Testis (tissue), 2 donors: ENCODE measurements at regions not wholly inside any gene's neighbourhood (a gene's known extent, or its start where the extent isn't known, plus 50 kb on each side); places are given as distances from the start of the nearest gene placed in this dataset.
A peak's percentile ranks its signal among the peaks of the same experiment; 100 is the strongest.

Source experiments
- DNase-seq: peaks from one replicate; pipeline ENCODE4 v3.0.0-alpha.2; 2019
- H3K27ac ChIP-seq, 2 donors: fragments of 200-600 bp; sonication (generic); one replicate each; pipeline ENCODE4 v1.5.1; 2019
- H3K27me3 ChIP-seq: fragments of 200-600 bp; sonication (generic); one replicate; pipeline ENCODE4 v1.5.1; 2019
- H3K36me3 ChIP-seq: fragments of 200-600 bp; sonication (generic); one replicate; pipeline ENCODE4 v1.5.1; 2017; ENCODE audit warnings: low read depth; ENCODE audit errors: missing control alignments
- H3K4me1 ChIP-seq: fragments of 200-600 bp; sonication (generic); one replicate; pipeline ENCODE4 v1.5.1; 2019
- H3K4me3 ChIP-seq, 2 donors: fragments of 200-600 bp; sonication (generic); one replicate each; pipeline ENCODE4 v1.5.1; 2017 to 2019
- H3K9me3 ChIP-seq: fragments of 200-600 bp; sonication (generic); one replicate; pipeline ENCODE4 v1.5.1; 2017
- CTCF ChIP-seq, 3 experiments: fragments of 450-650 bp in 2 of 3; fragments of 200-600 bp in 1 of 3; sonication (generic) in 1 of 3; IDR thresholded peaks; one replicate each; pipeline ENCODE4 v1.5.1; 2016 to 2019; ENCODE audit warnings: antibody characterized with exemption in 3 of 3, mild to moderate bottlenecking in 2 of 3, moderate library complexity in 1 of 3
- POLR2A ChIP-seq: fragments of 450-650 bp; IDR thresholded peaks from one replicate; pipeline ENCODE4 v1.6.1; 2017; ENCODE audit warnings: antibody characterized with exemption, mild to moderate bottlenecking, moderate library complexity
- WGBS, 2 donors: methylation state at CpG; one replicate each; pipeline ENCODE4 v1.1.5; 2018; 5-methylcytosine and 5-hydroxymethylcytosine counted together
- intact Hi-C: fragments of 100-400 bp; cut with DNase I; formaldehyde crosslinking; loops from one replicate; pipeline ENCODE4 v1.15.1; 2023; ENCODE audit warnings: low total_unique reads

GRCh38 chr10:130817674-130818073 lies 493.8 kb downstream of the TCERG1L start:
- Histone ChIP-seq H3K9me3 (no peaks in the 10 kb centered on the region), H3K36me3 (no peaks in the 10 kb centered on the region), H3K27ac (no peak overlapping the region), H3K27me3 (no peaks in the 10 kb centered on the region), H3K4me1 (no peaks in the 10 kb centered on the region), H3K4me3 (no peak overlapping the region)
- TF ChIP-seq CTCF (IDR thresholded peaks at IDR 0.05) (no peak), POLR2A (no peak)
- DNase-seq = no peak
- 61 to 67% methylated on average over 6 of the region's 6 CpGs for WGBS, 2 donors
- intact Hi-C loops = no loop called here

GRCh38 chr10:130820880-130821482 lies 490.5 kb downstream of the TCERG1L start:
- Histone ChIP-seq H3K4me1 (no peaks in the 10 kb centered on the region), H3K9me3 (no peaks in the 10 kb centered on the region), H3K36me3 (no peaks in the 10 kb centered on the region), H3K27me3 (no peaks in the 10 kb centered on the region), H3K4me3 (no peak overlapping the region), H3K27ac (no peak overlapping the region)
- WGBS, 2 donors = 82 to 84% methylated on average over 10 to 11 of the region's 11 CpGs
- TF ChIP-seq POLR2A = no peak
- no peak for TF ChIP-seq CTCF (IDR thresholded peaks at IDR 0.05)
- no peak for DNase-seq
- intact Hi-C loops = no loop called here

GRCh38 chr10:130824230-130825014 lies 487.1 kb downstream of the TCERG1L start:
- 83 to 91% methylated on average over 4 of the region's 4 CpGs for WGBS, 2 donors
- H3K9me3 ChIP-seq = no peaks in the 10 kb centered on the region
- H3K4me1 ChIP-seq = no peaks in the 10 kb centered on the region
- no peak for TF ChIP-seq CTCF (IDR thresholded peaks at IDR 0.05)
- TF ChIP-seq POLR2A = no peak
- H3K27ac ChIP-seq = no peak overlapping the region
- no peak overlapping the region for H3K4me3 ChIP-seq
- H3K27me3 ChIP-seq = no peaks in the 10 kb centered on the region
- intact Hi-C loops = no loop called here
- no peaks in the 10 kb centered on the region for H3K36me3 ChIP-seq
- no peak for DNase-seq

GRCh38 chr10:130833596-130833995 lies 477.9 kb downstream of the TCERG1L start:
- Histone ChIP-seq H3K27me3 (no peaks in the 10 kb centered on the region), H3K9me3 (no peaks in the 10 kb centered on the region), H3K4me1 (no peaks in the 10 kb centered on the region), H3K4me3 (peak overlapping the region in 1 of 2 donors; percentile 10), H3K36me3 (no peaks in the 10 kb centered on the region), H3K27ac (no peak overlapping the region)
- no peak for DNase-seq
- TF ChIP-seq CTCF (IDR thresholded peaks at IDR 0.05) (no peak), POLR2A (no peak)
- intact Hi-C loops = no loop called here
- 54 to 76% methylated on average over 14 of the region's 14 CpGs for WGBS, 2 donors
